IPS-18a (cell line): ENCODE measurements at regions not wholly inside any gene's neighbourhood (a gene's known extent, or its start where the extent isn't known, plus 50 kb on each side); places are given as distances from the start of the nearest gene placed in this dataset.

Source experiments
- H3K27ac ChIP-seq: one replicate; pipeline ENCODE4 v1.5.1; 2013; ENCODE audit warnings: low read length
- H3K27me3 ChIP-seq: one replicate; pipeline ENCODE4 v1.6.1; 2013; ENCODE audit warnings: mild to moderate bottlenecking, low read length; ENCODE audit not compliant: control insufficient read depth, insufficient read depth
- H3K36me3 ChIP-seq: one replicate; pipeline ENCODE4 v1.6.1; 2013; ENCODE audit warnings: low read depth, low read length; ENCODE audit not compliant: control insufficient read depth
- H3K4me1 ChIP-seq: one replicate; pipeline ENCODE4 v1.6.1; 2013; ENCODE audit warnings: low read depth, low read length; ENCODE audit not compliant: control insufficient read depth
- H3K4me3 ChIP-seq: one replicate; pipeline ENCODE4 v1.5.1; 2013; ENCODE audit warnings: low read length
- H3K9ac ChIP-seq: one replicate; pipeline ENCODE4 v1.6.1; 2013; ENCODE audit warnings: mild to moderate bottlenecking, low read length, moderate library complexity
- H3K9me3 ChIP-seq: one replicate; pipeline ENCODE4 v1.6.1; 2013; ENCODE audit warnings: low read depth, low read length; ENCODE audit not compliant: control insufficient read depth

- H3K27me3 ChIP-seq, result no peaks in the 10 kb centered on the region
- H3K4me3 ChIP-seq, result no peak overlapping the region
- peaks cover 1% of the 10 kb centered on the region for H3K9me3 ChIP-seq
- no peaks in the 10 kb centered on the region for H3K36me3 ChIP-seq
- no peaks in the 10 kb centered on the region for H3K4me1 ChIP-seq
- no peak overlapping the region for H3K27ac ChIP-seq
- H3K9ac ChIP-seq, result no peak overlapping the region
Observed at GRCh38 chrX:108811891-108812290, 75.5 kb upstream of the IRS4 start.

- H3K4me3 ChIP-seq, result no peak overlapping the region
- no peak overlapping the region for H3K27ac ChIP-seq
- no peak overlapping the region for H3K9ac ChIP-seq
- no peaks in the 10 kb centered on the region for H3K27me3 ChIP-seq
- no peaks in the 10 kb centered on the region for H3K36me3 ChIP-seq
- peaks cover under 1% of the 10 kb centered on the region for H3K9me3 ChIP-seq
- H3K4me1 ChIP-seq, result no peaks in the 10 kb centered on the region
Observed at GRCh38 chrX:108795240-108795639, 58.9 kb upstream of the IRS4 start.
